ENCODE measurements at regions not wholly inside any gene's neighbourhood (a gene's known extent, or its start where the extent isn't known, plus 50 kb on each side); places are given as distances from the start of the nearest gene placed in this dataset.

DNA sequence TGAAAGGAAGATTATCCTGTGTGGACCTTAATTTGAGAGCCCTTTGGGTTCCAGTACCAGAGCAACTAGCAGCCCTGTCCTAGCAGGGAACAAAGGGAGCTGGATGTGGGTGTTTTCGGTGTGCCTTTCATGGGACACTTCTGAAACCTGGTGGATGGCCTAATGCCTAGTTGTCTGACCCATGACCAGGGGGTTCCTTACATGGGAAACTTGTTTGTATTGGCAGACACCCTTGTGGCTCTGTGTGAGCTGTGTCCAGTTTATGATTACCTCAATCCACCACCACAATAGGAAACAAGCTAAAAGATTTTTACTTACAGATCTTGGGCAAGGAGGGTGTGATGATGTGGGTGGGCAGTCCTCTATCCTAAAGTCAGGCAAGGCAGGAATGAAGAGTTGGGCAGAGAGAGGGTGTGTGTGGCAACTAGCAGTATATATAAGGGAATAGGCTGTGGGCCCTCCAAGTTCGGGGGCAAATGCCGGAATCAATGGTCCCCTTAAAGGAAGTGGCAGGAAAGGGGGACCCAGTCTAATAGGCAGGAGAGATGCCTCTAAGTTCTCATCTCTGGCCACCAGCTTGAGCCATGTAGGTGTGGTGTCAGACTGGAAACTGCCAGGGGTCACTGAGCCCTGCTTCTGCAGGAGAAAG, 264.6 kb downstream of the QKI start:
- no peaks in the 10 kb centered on the region for H3K79me2 ChIP-seq (ENCODE audit: insufficient read depth, low read length)
- no peaks in the 10 kb centered on the region for H3F3A ChIP-seq (ENCODE audit: low read depth)
- TF ChIP-seq CTCF (conservative IDR thresholded peaks at IDR 0.05; ENCODE audit: low read length) (no peak), EZH2phosphoT487 (IDR thresholded peaks at IDR 0.05; ENCODE audit: borderline replicate concordance) (no peak)
- no peaks in the 10 kb centered on the region for H3K27me3 ChIP-seq (ENCODE audit: insufficient read depth, low read length, poor library complexity, severe bottlenecking)
- H3K4me2 ChIP-seq (ENCODE audit: low read depth, low read length, poor library complexity, severe bottlenecking): no peak overlapping the region
- no peak overlapping the region for H3K9ac ChIP-seq (ENCODE audit: low read depth, low read length, poor library complexity, severe bottlenecking)
- no peak overlapping the region for H3K4me3 ChIP-seq (ENCODE audit: low read length, poor library complexity, severe bottlenecking)
- no peaks in the 10 kb centered on the region for H3K4me1 ChIP-seq (ENCODE audit: insufficient read depth, low read length, poor library complexity, severe bottlenecking)
- no peak overlapping the region for H2AFZ ChIP-seq (ENCODE audit: low read length)
- no peaks in the 10 kb centered on the region for H3K9me2 ChIP-seq (replicated peaks; ENCODE audit: low read depth, low read length)
- no peaks in the 10 kb centered on the region for H3K9me3 ChIP-seq (ENCODE audit: insufficient read depth, low read depth, low read length)
- no peaks in the 10 kb centered on the region for H4K20me1 ChIP-seq (ENCODE audit: insufficient read depth, low read length, poor library complexity, severe bottlenecking)
- H3K36me3 ChIP-seq (ENCODE audit: insufficient read depth, low read length): no peaks in the 10 kb centered on the region

DNA sequence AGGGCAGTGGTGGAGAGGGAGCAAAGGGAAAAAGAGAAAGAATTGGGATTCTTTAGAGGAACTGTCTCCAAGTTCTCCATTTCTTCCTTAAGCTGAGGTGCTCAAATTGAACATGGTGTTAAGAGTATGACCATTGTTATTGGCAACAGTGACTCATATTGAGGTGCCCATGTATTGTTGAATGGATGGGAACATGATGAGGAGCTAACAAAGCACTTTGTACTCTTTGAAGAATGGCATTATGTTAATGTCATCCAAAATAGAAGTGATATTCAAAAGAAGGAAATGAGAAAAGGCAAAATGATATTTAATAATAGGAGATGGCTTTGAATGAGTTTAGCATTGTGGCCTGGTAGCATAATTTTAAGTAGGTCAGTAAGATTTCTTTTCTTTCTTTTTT, 261.1 kb downstream of the QKI start:
- Histone ChIP-seq H3K27me3 (ENCODE audit: insufficient read depth, low read length, poor library complexity, severe bottlenecking) (no peaks in the 10 kb centered on the region), H3K9me2 (replicated peaks; ENCODE audit: low read depth, low read length) (no peaks in the 10 kb centered on the region), H3K79me2 (ENCODE audit: insufficient read depth, low read length) (no peaks in the 10 kb centered on the region), H3F3A (ENCODE audit: low read depth) (no peaks in the 10 kb centered on the region), H3K4me3 (ENCODE audit: low read length, poor library complexity, severe bottlenecking) (no peak overlapping the region), H3K4me1 (ENCODE audit: insufficient read depth, low read length, poor library complexity, severe bottlenecking) (no peaks in the 10 kb centered on the region), H2AFZ (ENCODE audit: low read length) (no peak overlapping the region), H3K4me2 (ENCODE audit: low read depth, low read length, poor library complexity, severe bottlenecking) (no peak overlapping the region), H3K36me3 (ENCODE audit: insufficient read depth, low read length) (no peaks in the 10 kb centered on the region), H3K9ac (ENCODE audit: low read depth, low read length, poor library complexity, severe bottlenecking) (no peak overlapping the region), H3K9me3 (ENCODE audit: insufficient read depth, low read depth, low read length) (no peaks in the 10 kb centered on the region; the same call in 1 of the 2 replicates), H4K20me1 (ENCODE audit: insufficient read depth, low read length, poor library complexity, severe bottlenecking) (no peaks in the 10 kb centered on the region)
- TF ChIP-seq CTCF (conservative IDR thresholded peaks at IDR 0.05; ENCODE audit: low read length): no peak
- TF ChIP-seq EZH2phosphoT487 (IDR thresholded peaks at IDR 0.05; ENCODE audit: borderline replicate concordance): no peak

- no peaks in the 10 kb centered on the region for H3K4me1 ChIP-seq (ENCODE audit: insufficient read depth, low read length, poor library complexity, severe bottlenecking)
- H4K20me1 ChIP-seq (ENCODE audit: insufficient read depth, low read length, poor library complexity, severe bottlenecking): no peaks in the 10 kb centered on the region
- no peak overlapping the region for H2AFZ ChIP-seq (ENCODE audit: low read length)
- H3K27me3 ChIP-seq (ENCODE audit: insufficient read depth, low read length, poor library complexity, severe bottlenecking): no peaks in the 10 kb centered on the region
- H3K9me3 ChIP-seq (ENCODE audit: insufficient read depth, low read depth, low read length): no peaks in the 10 kb centered on the region; the same call in 1 of the 2 replicates
- no peaks in the 10 kb centered on the region for H3K9me2 ChIP-seq (replicated peaks; ENCODE audit: low read depth, low read length)
- no peaks in the 10 kb centered on the region for H3K79me2 ChIP-seq (ENCODE audit: insufficient read depth, low read length)
- no peak overlapping the region for H3K4me2 ChIP-seq (ENCODE audit: low read depth, low read length, poor library complexity, severe bottlenecking)
- TF ChIP-seq CTCF (conservative IDR thresholded peaks at IDR 0.05; ENCODE audit: low read length): no peak
- no peak for TF ChIP-seq EZH2phosphoT487 (IDR thresholded peaks at IDR 0.05; ENCODE audit: borderline replicate concordance)
- H3K9ac ChIP-seq (ENCODE audit: low read depth, low read length, poor library complexity, severe bottlenecking): no peak overlapping the region
- no peaks in the 10 kb centered on the region for H3F3A ChIP-seq (ENCODE audit: low read depth)
- no peaks in the 10 kb centered on the region for H3K36me3 ChIP-seq (ENCODE audit: insufficient read depth, low read length)
- H3K4me3 ChIP-seq (ENCODE audit: low read length, poor library complexity, severe bottlenecking): no peak overlapping the region
These were observed 258.2 kb downstream of the QKI start for GRCh38 chr6:163672710-163673109.
